Keratinocyte (primary cell): ENCODE measurements at regions not wholly inside any gene's neighbourhood (a gene's known extent, or its start where the extent isn't known, plus 50 kb on each side); places are given as distances from the start of the nearest gene placed in this dataset.

Experiments used
- CTCF ChIP-seq, 3 experiments: IDR thresholded peaks in 1 of 3; conservative IDR thresholded peaks in 1 of 3; optimal IDR thresholded peaks in 1 of 3; 2 replicates in 2 of 3; 3 replicates in 1 of 3; pipeline versions ENCODE3 to v1.5.1; 2011; ENCODE audit warnings: low read length in 3 of 3, mild to moderate bottlenecking in 3 of 3, moderate library complexity in 2 of 3, control low read depth in 1 of 3, inconsistent platforms in 1 of 3; ENCODE audit not compliant: insufficient read depth in 2 of 3; ENCODE audit errors: extremely low read depth in 1 of 3
- EZH2 ChIP-seq: IDR thresholded peaks from one replicate; pipeline ENCODE4 v1.6.1; 2012; ENCODE audit warnings: inconsistent platforms, mild to moderate bottlenecking, low read length, moderate library complexity

- TF ChIP-seq CTCF (optimal IDR thresholded peaks at IDR 0.05 in 1 of 3, IDR thresholded peaks at IDR 0.05 in 1 of 3, conservative IDR thresholded peaks at IDR 0.05 in 1 of 3; ENCODE audit: extremely low read depth in 1 of 3, insufficient read depth in 2 of 3, low read length in 3 of 3) (no peak), EZH2 (no peak)
Observed at GRCh38 chr5:1687301-1687970, 112.2 kb downstream of the MRPL36 start.
